ENCODE measurements at regions not wholly inside any gene's neighbourhood (a gene's known extent, or its start where the extent isn't known, plus 50 kb on each side); places are given as distances from the start of the nearest gene placed in this dataset.

DNA sequence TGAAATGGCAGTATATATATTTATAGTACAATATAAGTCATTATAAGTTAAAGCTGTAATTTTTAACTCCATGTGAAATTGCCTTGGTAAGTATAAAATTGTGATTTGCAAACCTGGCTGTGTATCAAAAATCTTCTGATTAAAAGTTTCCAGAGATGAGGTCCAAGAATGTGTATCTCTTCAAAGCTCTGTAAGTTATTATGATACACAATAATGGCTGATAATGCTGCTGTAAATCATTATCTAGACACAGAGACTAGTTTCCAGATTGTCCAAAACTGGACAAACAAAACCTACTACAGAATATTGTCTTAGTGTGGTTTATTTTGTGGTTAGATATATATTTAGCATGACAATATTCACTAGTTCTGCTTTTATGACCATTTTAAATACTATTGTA is 514.8 kb downstream of the SLC6A15 start:
- TF ChIP-seq, protein P1, sequence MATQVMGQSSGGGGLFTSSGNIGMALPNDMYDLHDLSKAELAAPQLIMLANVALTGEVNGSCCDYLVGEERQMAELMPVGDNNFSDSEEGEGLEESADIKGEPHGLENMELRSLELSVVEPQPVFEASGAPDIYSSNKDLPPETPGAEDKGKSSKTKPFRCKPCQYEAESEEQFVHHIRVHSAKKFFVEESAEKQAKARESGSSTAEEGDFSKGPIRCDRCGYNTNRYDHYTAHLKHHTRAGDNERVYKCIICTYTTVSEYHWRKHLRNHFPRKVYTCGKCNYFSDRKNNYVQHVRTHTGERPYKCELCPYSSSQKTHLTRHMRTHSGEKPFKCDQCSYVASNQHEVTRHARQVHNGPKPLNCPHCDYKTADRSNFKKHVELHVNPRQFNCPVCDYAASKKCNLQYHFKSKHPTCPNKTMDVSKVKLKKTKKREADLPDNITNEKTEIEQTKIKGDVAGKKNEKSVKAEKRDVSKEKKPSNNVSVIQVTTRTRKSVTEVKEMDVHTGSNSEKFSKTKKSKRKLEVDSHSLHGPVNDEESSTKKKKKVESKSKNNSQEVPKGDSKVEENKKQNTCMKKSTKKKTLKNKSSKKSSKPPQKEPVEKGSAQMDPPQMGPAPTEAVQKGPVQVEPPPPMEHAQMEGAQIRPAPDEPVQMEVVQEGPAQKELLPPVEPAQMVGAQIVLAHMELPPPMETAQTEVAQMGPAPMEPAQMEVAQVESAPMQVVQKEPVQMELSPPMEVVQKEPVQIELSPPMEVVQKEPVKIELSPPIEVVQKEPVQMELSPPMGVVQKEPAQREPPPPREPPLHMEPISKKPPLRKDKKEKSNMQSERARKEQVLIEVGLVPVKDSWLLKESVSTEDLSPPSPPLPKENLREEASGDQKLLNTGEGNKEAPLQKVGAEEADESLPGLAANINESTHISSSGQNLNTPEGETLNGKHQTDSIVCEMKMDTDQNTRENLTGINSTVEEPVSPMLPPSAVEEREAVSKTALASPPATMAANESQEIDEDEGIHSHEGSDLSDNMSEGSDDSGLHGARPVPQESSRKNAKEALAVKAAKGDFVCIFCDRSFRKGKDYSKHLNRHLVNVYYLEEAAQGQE (IDR thresholded peaks at IDR 0.05; ENCODE audit: insufficient read depth in 1 of 2, low read depth in 2 of 2, low read length in 2 of 2) = no peak
- TF ChIP-seq SIN3A (IDR thresholded peaks at IDR 0.05; ENCODE audit: borderline replicate concordance, insufficient read depth, low read length) = no peak

DNA sequence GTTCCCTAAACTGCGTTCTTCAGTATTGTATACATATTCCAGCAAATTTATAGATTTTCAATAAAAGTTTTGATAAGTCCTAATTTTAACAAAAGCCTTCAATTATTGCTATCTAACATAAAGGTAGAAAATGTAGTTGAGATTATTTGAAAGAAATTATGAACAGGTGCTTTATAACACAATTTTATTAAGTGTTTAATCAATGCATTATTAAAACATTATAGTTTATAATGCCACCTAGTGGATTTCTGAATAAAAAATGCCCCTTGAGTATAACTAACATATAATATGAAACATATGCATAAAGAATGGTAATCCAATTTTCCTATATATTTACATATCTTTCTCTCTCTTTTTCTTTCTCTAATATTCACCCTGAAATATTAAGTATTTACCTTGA is 515.3 kb downstream of the SLC6A15 start:
- TF ChIP-seq FOXP2 (optimal IDR thresholded peaks at IDR 0.05; ENCODE audit: borderline replicate concordance, extremely low read depth, extremely low read length, insufficient read depth) = no peak
- TF ChIP-seq TAF1 (IDR thresholded peaks at IDR 0.05; ENCODE audit: borderline replicate concordance, insufficient read depth, low read length) = no peak
- TF ChIP-seq SIN3A (IDR thresholded peaks at IDR 0.05; ENCODE audit: borderline replicate concordance, insufficient read depth, low read length) = no peak
- TF ChIP-seq, protein P1 (IDR thresholded peaks at IDR 0.05; ENCODE audit: insufficient read depth in 1 of 2, low read depth in 2 of 2, low read length in 2 of 2) = no peak
- no peak for TF ChIP-seq POLR2AphosphoS5 (IDR thresholded peaks at IDR 0.05; ENCODE audit: low read depth, low read length)

DNA sequence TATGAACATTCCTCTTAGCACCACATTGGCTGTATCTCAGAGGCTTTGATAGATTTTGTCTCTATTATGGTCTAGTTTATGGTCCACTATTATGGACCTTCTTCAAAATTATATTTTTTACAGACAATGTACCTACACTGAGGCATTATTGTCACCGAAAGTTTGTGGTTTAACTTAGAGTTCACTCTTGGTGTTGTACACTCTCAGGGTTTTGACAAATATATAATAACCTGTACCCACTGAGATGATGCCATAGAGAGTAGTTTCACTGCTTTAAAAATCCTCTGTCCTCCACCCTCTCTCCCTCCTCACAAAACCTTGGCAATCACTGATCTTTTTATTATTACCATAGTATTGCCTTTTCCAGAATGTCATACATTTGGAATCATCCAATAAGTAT is 528.2 kb downstream of the SLC6A15 start:
- TF ChIP-seq, protein P1 (IDR thresholded peaks at IDR 0.05; ENCODE audit: insufficient read depth in 1 of 2, low read depth in 2 of 2, low read length in 2 of 2) = no peak
- TF ChIP-seq TAF1 (IDR thresholded peaks at IDR 0.05; ENCODE audit: borderline replicate concordance, insufficient read depth, low read length) = no peak

DNA sequence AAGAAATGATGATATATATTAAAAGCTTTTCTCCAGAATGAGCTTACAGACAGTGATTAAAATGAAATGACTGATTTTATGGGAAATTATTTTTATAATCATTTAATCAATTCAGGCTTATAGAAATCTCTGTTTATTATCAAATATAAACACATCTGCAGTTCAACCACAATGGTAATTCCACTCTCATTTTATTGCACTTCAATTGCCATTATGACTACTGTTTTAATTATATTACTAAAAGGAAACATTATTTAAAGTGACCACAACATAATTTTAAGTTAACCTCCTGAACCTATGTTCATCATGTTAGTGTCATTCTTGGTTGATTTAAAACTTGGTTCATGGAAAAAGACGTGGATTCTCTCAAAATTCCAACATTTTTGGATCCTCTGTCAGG is 536.3 kb downstream of the SLC6A15 start:
- TF ChIP-seq, protein P1 (IDR thresholded peaks at IDR 0.05; ENCODE audit: insufficient read depth in 1 of 2, low read depth in 2 of 2, low read length in 2 of 2) = no peak
- TF ChIP-seq TAF1 (IDR thresholded peaks at IDR 0.05; ENCODE audit: borderline replicate concordance, insufficient read depth, low read length) (no peak), POLR2AphosphoS5 (IDR thresholded peaks at IDR 0.05; ENCODE audit: low read depth, low read length) (no peak), SIN3A (IDR thresholded peaks at IDR 0.05; ENCODE audit: borderline replicate concordance, insufficient read depth, low read length) (no peak), FOXP2 (optimal IDR thresholded peaks at IDR 0.05; ENCODE audit: borderline replicate concordance, extremely low read depth, extremely low read length, insufficient read depth) (no peak)

DNA sequence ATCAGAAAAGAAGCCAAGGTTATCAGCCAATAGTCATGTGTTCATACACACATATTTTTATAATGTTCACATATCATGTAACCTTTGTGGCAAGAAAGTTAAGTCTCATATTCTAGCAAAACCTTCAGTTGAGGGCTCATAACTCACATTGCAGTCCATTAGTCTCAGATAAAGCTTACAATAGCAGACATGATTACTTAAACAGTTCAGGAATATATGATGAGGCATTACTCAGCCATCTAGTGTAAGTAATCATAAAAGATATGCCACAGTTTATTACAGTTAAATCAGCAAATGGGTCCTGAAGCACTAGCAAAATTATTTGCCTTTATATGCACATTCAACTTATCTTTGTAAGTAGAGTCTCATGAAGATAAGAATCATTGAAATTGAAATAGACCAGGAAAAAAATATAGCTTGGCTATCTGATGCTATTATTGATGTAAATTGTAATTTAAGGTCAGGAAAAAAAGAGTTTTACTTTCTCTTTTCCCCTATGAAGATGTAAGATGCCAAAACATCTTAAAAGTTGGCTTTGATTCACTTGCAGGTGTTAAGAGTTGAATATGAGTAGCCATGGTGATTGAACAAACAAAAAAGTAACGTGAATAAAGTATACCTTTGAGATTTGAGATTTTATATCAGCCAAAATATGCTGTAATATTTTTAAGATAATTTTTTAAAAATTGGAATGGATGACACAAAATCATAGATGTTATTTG is 537.0 kb downstream of the SLC6A15 start:
- no peak for TF ChIP-seq TAF1 (IDR thresholded peaks at IDR 0.05; ENCODE audit: borderline replicate concordance, insufficient read depth, low read length)
- no peak for TF ChIP-seq FOXP2 (optimal IDR thresholded peaks at IDR 0.05; ENCODE audit: borderline replicate concordance, extremely low read depth, extremely low read length, insufficient read depth)
- TF ChIP-seq POLR2AphosphoS5 (IDR thresholded peaks at IDR 0.05; ENCODE audit: low read depth, low read length) = no peak
- TF ChIP-seq SIN3A (IDR thresholded peaks at IDR 0.05; ENCODE audit: borderline replicate concordance, insufficient read depth, low read length) = no peak
- TF ChIP-seq, protein P1 (IDR thresholded peaks at IDR 0.05; ENCODE audit: insufficient read depth in 1 of 2, low read depth in 2 of 2, low read length in 2 of 2) = no peak

All from PFSK-1 (cell line).